HG02885 (cell line): ENCODE measurements at regions not wholly inside any gene's neighbourhood (a gene's known extent, or its start where the extent isn't known, plus 50 kb on each side); places are given as distances from the start of the nearest gene placed in this dataset.

Source experiments
- ATAC-seq: cut with Tn5 transposase; IDR thresholded peaks from one replicate; pipeline ENCODE4 v1.9.1; 2021; ENCODE audit warnings: mild to moderate bottlenecking; ENCODE audit not compliant: unreplicated experiment, poor library complexity

GRCh38 chr1:47571161-47571560 lies 133.3 kb downstream of the FOXD2 start:
- ATAC-seq: no peak

GRCh38 chr1:47571952-47572351 lies 134.1 kb downstream of the FOXD2 start:
- ATAC-seq: no peak

DNA sequence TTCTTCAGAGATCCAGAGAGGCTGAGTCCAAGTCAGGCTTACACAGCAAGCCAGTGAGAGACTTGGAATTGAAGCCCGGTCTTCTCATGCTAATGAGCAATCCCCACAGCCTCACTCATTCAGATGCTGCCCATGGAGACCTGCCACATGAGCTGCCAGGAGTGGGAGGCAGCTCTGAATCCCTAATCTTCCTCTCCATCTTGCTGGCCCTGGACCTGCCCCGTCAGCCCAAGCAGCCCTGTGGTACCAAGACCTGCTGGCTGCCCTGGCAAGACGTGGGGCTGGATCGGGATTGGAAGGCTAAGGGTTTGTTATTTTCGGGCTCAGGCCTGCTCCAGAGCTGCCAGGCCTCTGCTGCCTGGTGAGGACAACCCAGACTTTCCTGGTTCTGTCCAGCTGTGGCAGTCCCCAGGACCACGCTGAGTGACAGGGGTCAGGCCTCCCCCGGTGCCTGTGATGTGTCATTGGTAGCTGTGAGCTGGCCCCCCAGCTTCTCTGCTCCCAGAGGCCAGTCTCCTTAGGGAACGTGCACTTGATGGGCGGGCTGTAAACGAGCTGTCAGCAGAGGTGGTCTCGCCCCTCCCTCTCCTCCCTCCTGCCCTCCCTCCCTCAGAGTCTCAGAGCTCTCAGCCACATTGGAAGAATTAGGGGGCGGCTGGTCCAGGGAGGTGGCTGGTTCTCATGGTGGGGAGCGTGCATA lies 135.0 kb downstream of the FOXD2 start:
- ATAC-seq: no peak

DNA sequence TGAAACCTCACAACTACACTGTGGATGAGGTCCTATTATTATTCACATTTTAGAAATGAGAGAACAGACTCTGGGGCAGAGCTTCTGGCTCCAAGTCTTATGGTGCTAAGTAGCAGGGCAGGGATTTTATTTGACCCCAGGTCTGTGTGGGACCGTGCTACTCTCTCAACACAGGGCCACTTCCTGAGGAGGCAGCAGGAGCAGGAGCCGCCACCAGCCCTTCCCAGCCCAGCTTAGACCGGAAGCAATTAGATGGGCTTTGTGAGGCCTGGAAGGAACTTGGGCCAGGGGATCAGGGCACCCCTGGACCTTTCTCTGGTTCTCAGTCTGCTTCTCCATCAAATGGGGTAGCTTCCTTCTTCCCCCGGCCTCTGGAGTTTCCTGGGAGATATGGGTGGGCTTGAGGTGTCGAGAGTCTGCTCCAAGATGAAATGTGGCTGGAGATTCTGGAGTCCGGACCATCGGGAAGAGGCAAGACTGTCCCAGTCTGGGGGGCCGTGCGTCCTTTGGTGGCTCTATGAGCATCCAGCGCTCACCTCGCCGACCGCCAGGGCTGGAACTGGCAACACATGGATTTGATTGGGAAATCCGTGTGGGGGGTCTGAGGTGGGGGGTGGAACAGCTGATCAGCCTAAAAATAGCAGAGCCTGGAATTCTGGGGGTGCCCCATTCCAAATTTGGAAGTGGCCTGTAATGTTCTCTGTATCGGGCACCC lies 136.8 kb downstream of the FOXD2 start:
- ATAC-seq: no peak

DNA sequence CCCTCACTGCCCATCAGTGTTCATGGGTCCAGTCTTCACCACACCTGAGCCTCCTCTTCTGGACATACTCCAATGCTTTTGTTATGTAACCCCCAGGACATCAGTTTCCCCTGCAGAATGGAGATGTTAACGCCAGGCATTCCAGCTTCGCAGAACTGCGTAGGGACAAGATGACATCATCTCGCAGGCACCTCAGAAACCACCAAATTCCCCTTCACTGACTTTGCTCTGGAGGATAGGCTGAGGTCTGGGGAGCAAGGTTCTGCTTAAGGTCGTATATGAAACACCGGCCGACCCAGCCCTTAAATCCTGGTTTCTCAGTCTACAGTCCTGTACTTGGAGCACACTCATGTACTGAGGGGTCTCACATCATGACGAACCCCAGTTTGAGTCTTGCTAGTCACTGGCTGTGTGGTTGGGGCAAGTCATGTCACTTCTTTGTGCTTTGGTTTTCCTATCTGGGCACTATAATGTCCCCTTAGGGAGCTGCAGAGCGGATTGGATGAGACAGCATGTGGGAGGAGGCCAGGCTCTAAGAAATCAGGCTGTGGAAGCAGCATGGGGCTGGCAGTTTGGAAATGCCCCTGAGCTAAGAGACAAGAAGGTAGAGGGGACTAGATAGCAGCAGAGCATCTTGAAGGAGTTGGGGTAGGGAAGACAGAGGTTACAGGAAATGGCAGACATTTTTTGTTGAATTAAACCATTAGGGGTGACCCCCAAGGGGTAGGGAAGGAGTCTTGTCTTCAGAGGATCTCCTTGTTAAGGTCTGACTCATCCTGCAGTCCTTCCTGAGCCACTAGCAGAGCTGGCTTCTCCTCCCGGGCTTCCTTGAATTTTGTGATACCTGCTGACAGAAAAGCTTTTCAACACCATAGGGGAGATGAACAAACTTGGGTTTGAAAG lies 138.3 kb downstream of the FOXD2 start:
- ATAC-seq: no peak

DNA sequence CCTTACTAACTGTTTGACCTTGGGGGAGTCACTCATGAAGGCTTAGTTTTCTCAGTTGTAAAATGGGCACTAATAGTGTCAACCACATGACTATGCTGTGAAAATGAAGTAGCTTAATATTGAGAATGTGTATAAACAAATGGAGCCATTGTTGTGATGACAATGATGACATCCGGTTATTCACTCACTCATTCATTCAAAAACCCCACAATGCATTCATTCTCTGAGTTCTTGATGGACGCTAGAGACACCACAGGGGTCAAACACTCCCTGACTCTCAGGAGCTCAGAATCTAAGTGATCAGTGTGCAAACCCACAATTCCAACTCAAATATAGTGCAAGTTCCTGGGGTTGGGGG lies 138.9 kb downstream of the FOXD2 start:
- ATAC-seq: no peak

GRCh38 chr1:47577303-47578025 lies 139.6 kb downstream of the FOXD2 start:
- ATAC-seq: no peak

DNA sequence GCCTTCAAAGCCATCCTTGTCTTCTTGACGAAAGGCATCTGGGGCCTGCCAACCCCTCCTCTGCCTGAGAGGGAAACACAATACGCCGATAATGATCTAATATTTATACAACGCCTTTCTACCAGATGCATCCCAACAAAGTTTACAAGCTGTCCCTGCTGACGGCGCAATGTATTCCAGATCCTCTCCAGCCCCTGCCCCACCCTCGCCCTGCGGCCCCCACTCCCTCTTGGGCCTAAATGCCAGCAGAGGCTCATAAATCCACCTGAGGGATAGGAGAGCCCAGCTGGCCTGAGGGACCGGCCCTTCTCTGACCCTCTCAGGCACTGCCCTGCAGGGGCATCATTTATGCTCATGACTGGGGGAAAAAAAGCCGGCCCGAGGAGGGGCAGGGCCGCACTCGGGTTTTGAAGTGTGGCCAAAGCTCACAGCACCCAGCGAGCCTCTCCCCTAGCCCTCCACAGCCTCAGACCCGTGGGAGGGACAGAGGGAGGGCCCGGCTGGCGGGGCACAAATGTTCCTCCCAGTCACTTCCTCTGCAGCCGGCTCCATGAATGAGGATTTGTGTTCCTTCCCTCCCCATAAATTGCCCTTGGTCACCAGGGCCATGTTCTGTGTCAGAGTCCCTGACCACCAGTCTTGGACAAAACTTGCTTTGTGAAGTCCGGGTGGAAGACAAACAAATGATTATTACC lies 140.3 kb downstream of the FOXD2 start:
- no peak for ATAC-seq

DNA sequence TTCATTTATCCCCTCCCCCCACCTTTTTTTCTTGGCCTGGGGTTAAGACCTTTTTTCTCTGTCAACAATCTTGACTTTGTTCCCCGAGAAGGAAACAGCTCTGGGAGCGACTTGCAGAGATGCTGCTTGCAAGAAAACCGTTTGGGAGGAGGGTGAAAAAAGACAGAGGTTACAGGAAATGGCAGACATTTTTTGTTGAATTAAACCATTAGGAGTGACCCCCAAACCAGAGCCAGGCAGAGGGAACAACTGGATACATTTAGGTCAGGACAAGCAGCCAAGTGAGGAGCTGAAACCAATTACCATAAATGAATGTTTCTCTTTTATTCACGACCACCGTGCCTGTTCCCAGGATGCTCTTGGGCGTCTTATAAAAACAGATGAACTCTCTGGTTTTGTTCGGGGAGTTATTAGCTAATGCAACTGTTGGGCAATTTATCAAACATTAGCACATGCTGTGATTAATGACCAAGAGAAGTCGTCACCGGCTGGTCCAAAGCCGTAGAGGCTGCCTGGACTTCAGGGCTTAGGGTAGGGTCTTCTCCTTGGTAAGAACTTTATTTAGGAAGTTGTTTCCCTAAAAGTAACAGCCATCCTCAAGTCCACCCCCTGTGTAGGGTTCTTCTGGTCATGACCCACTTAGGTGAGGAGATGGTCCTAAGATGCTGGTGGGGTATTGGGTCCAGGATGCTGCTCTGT lies 141.0 kb downstream of the FOXD2 start:
- ATAC-seq: no peak

- no peak for ATAC-seq
Measured at GRCh38 chr1:47579809-47580208, 142.0 kb downstream of the FOXD2 start.

GRCh38 chr1:47580451-47580995 lies 142.7 kb downstream of the FOXD2 start:
- ATAC-seq: no peak

DNA sequence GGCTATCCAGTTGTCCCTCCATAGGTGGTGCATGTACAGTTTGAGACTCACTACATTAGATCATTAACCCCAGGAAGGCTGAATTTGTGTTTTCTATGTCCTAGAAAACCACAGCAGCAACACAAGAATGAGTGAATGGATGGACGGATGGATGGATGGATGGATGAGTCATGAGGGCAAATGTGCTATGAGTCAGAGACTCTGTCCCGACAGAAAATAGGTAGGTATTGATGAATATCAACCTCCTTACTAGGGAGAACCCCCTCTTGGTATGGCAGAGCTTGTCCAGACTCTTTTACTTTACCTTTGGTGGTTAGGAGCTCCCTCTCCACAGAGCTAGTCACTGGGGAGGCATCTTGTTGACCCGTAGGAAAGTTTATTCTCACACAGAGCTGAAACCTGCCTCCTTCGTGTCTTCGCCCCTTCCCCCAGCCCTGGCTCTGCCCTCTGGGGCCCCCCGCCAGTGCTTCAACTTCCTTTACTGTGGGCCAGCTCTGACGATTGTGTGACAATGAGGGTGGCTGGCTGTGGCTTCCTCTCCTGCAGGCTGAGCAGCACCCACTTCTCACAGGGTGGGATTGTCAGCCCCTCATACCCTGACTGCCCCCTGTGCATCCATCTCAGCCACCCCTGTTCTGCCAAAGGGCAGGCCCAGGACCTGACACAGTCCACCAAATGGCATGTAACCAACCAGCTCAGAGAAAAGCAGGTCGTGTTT lies 145.2 kb downstream of the FOXD2 start:
- ATAC-seq: no peak

DNA sequence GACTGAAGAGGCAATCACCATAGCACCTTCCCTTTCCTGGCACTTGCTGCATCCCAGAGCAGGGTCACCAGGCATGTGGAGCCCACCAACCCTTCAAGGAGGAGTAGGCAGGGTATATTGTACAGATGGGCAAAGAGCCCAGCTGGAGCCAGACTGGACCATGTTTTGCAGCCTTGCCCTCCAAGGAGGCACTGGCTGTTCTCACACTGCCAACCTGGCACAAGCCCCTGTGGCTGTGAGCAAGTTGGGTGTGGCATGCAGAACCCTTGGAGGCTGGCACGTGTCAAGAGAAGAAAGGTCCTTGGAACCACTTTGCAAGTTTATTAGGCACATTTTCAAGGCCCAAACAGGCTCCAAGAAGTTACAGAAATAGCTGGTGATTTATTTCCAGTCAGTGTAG lies 146.4 kb downstream of the FOXD2 start:
- ATAC-seq: no peak

DNA sequence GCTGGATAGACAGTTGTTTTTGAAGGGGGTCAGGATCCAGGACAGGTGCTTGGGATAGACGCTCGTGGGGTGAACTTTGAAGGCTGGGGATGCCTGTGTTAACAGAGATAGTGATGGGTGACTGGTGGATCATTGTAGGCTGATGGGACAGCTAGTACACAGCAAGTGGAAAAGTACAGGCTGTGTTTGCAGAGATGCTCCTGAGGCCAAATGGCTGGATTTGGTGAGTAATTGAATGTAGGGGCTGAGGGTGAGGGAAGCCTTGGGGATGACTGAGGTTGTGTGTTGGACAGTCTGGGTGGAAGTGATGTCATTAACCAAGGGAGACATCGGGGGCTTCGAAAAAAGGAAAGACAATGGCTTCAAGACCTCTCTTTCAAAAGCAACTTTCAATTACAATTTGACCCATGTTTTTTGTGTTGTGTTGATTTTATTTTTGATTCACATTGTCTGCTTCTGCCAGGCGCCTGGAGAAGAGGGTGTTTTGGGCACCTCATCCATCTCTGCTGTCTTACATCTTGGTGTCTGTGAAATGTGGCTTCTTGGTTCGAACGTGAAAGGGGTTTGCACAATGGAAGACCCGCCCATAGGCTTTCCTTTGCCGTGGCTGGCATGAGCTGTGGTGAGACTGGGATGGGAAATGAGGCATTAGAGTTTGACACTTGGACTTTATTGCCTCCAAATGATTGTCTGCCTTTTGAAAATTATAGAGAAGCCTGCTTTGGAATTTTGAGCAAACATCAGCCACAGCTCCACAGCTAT lies 147.5 kb downstream of the FOXD2 start:
- ATAC-seq: no peak

DNA sequence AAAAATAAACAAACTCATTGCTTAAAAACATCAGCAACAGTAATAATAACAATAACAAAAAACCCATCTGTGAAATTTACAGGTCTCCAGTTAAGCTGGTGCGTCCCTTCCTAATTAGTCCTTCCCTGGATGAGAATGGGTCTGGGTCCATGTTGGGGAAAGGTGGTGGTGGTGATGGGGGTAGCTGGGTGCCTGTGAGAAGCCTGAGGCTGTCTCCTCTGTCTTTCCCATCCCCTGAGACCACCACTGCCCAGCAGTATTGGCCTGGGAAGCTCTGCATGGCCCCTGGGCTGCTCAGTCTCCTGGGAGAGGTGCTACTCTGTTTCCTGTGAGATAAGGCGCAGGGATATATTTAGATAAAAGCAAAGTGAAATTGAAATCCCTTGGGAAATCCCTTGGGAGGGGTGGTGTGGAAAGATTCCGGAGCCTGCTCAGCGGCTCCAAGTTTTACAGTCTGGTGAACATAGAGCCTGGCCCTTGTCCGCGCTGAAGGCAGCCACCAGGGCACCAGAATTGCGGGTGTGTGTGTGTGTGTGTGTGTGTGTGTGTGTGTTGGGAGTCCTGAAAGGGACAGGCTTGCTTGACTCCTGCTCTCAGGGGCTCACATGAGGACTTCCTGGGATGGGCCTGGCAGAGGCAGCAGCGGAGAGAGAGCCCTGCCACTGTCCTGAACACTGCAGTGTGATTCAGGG lies 150.2 kb downstream of the FOXD2 start:
- ATAC-seq: no peak

DNA sequence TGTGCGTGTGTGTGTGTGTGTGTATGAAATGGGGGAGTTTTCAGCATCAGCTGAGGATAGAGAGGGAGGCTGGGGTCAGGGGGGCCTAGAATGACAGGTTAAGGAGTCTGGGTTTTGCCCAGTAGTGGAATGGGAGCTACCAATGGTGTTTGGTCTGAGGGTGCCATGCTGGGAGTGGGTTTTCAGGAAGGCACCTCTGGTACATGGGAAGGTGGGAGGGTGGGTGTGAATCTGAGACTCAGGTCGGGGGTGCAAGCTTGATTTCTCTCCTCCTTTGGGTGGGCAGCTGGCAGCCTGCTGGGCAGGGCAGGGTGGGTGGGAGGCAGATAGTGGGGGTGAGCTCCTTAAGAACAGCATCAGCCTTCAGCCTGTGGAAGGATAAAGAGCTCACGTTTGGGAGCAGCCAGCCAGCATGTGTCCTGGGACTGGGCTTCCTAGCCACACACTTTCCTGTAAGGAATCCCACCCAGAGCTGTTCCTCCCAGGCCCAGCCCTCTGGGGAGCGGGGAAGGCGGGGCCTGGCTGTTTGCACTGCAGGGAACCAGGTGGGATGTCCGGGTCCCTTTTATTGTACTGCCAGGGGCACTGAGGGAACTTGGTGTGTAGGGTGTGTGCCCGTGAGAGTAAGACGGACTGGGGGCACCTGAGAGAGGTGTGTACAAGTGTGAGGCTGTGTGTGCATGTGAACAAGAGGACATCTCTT lies 152.8 kb downstream of the FOXD2 start:
- ATAC-seq: no peak

DNA sequence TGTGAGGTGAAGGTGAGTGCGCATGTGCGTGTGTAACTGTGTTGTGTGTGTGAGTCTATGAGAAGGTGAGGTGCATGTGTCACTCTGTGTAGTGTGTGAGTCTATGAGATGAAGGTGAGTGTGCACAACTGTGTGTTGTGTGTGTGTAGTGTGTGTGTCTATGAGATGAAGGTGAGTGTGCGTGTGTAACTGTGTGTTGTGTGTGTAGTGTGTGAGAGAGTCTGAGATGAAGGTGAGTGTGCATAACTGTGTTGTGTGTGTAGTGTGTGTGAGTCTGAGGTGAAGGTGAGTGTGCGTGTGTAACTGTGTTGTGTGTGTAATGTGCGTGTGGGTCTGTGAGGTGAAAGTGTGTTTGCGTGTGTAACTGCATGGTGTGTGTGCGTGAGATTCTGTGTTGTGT lies 154.0 kb downstream of the FOXD2 start:
- no peak for ATAC-seq
